ENCODE measurements at regions not wholly inside any gene's neighbourhood (a gene's known extent, or its start where the extent isn't known, plus 50 kb on each side); places are given as distances from the start of the nearest gene placed in this dataset.
"Not testable (repeated sequence)": the region's sequence is repeated elsewhere in the genome, so short reads cannot be mapped to it uniquely, and the experiment has no call there.

- DNase-seq (ENCODE audit: low read depth, low spot score); H3K4me3 ChIP-seq (ENCODE audit: low read depth, low read length); in situ Hi-C loops (cut with HindIII; ENCODE audit: low sequenced_read_pairs): not testable (repeated sequence)
These were observed 1337.6 kb downstream of the RPIA start for GRCh38 chr2:90029080-90029428.

- DNase-seq (ENCODE audit: low read depth, low spot score); H3K4me3 ChIP-seq (ENCODE audit: low read depth, low read length); in situ Hi-C loops (cut with HindIII; ENCODE audit: low sequenced_read_pairs): not testable (repeated sequence)
These were observed 1340.8 kb downstream of the RPIA start for GRCh38 chr2:90032269-90032668.

DNA sequence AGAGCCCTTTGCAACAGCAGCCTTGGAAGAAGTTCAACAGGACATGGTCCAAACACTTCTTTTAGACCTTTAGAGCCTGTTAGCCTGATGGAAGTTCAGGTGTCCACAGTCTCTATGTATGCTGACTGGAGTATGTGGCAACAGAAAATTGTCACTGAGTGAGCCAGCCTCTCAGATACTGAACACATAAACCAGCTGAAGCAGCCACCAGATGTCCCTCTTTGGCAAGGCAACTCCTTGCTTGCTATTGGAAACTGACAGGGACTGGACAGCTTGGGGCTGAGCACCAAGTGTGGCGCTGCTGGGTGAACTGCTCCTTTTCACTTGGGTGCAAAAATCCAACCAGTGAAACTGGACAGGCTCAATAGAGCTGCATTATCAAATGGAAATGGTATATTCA is 1344.9 kb downstream of the RPIA start:
- in situ Hi-C loops (cut with HindIII; ENCODE audit: low sequenced_read_pairs); H3K4me3 ChIP-seq (ENCODE audit: low read depth, low read length): not testable (repeated sequence)

GRCh38 chr2:90039093-90039492 is 1347.6 kb downstream of the RPIA start:
- DNase-seq (ENCODE audit: low read depth, low spot score); H3K4me3 ChIP-seq (ENCODE audit: low read depth, low read length); in situ Hi-C loops (cut with HindIII; ENCODE audit: low sequenced_read_pairs): not testable (repeated sequence)

More for the DNA sequence above, 1344.9 kb downstream of the RPIA start:
- DNase-seq (ENCODE audit: low read depth, low spot score): not testable (repeated sequence)

GRCh38 chr2:90047776-90048175 is 1356.3 kb downstream of the RPIA start:
- DNase-seq (ENCODE audit: low read depth, low spot score); in situ Hi-C loops (cut with HindIII; ENCODE audit: low sequenced_read_pairs); H3K4me3 ChIP-seq (ENCODE audit: low read depth, low read length): not testable (repeated sequence)

GRCh38 chr2:90052113-90052631 is 1360.7 kb downstream of the RPIA start:
- in situ Hi-C loops (cut with HindIII; ENCODE audit: low sequenced_read_pairs); DNase-seq (ENCODE audit: low read depth, low spot score); H3K4me3 ChIP-seq (ENCODE audit: low read depth, low read length): not testable (repeated sequence)

- in situ Hi-C loops (cut with HindIII; ENCODE audit: low sequenced_read_pairs): no loop called here
- H3K4me3 ChIP-seq (ENCODE audit: low read depth, low read length): no peak overlapping the region
- TF ChIP-seq CTCF (IDR thresholded peaks at IDR 0.05; ENCODE audit: low read depth, low read length): peak; percentile 19
- DNase-seq (ENCODE audit: low read depth, low spot score): no peak
These were observed 1377.9 kb downstream of the RPIA start for GRCh38 chr2:90069290-90069894.

DNA sequence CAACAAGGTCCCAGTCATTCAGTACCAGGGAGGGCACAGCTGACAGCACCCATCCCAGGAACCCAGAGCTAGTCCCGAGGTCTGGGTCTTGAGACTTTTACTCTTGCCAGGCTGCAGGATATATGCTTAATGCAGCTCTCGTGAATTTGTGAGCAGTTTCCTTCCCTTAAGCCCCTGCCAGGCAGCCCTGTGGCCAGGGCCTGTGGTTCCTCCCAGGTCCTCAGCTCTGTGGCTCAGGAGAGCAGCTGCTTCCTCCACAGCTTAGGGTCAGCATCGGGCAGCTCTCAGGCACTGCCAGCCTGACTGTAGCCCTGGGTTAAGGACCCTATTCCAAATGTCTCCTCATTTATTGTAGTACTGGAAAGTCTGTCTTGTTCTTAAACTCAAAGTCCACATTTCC is 1384.8 kb downstream of the RPIA start:
- in situ Hi-C loops (cut with HindIII; ENCODE audit: low sequenced_read_pairs): no loop called here
- no peak overlapping the region for H3K4me3 ChIP-seq (ENCODE audit: low read depth, low read length)
- TF ChIP-seq CTCF (IDR thresholded peaks at IDR 0.05; ENCODE audit: low read depth, low read length): no peak
- DNase-seq (ENCODE audit: low read depth, low spot score): no peak

GRCh38 chr2:90077948-90078347 is 1386.5 kb downstream of the RPIA start:
- H3K4me3 ChIP-seq (ENCODE audit: low read depth, low read length): no peak overlapping the region
- no peak for TF ChIP-seq CTCF (IDR thresholded peaks at IDR 0.05; ENCODE audit: low read depth, low read length)
- DNase-seq (ENCODE audit: low read depth, low spot score): no peak
- in situ Hi-C loops (cut with HindIII; ENCODE audit: low sequenced_read_pairs): no loop called here

DNA sequence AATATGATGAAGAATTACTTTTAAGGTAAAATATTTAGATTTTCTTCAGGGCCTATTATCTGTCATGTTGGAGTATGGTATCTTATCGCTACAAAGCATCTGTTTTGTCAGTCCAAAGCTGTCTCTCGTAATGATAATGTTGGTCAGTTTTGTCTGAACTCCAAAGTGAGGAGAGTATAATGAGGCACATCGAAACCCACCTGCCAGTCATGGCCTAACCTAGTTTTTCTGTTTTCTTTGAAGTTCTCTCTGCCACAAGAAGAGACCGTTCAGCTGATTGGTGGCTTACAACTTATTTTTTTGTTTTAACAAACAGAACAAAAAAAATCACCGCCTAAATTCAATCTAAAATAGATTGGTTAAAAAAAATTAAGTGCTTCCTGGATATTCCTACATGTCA is 1387.9 kb downstream of the RPIA start:
- no peak overlapping the region for H3K4me3 ChIP-seq (ENCODE audit: low read depth, low read length)
- in situ Hi-C loops (cut with HindIII; ENCODE audit: low sequenced_read_pairs): no loop called here
- DNase-seq (ENCODE audit: low read depth, low spot score): no peak
- TF ChIP-seq CTCF (IDR thresholded peaks at IDR 0.05; ENCODE audit: low read depth, low read length): no peak

DNA sequence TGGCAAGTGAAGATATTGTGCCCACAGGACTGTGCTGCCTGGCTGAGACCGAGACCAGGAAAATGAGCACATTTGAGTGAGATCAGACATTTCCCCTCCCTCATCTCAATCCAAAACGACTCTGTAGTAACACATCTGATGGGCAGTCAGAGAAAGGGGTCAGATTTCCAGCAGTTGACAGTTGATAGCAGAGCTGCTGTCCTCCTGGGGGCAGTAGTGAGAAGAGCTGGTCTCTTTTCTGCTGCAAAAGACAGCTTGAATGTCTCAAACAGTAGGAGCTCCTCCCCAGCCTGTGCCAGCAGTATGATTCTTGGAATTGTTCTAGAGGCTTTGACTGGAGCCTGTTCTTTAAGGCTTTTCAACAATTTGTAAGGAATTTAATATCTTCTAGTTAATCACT is 1396.3 kb downstream of the RPIA start:
- DNase-seq (ENCODE audit: low read depth, low spot score); H3K4me3 ChIP-seq (ENCODE audit: low read depth, low read length); in situ Hi-C loops (cut with HindIII; ENCODE audit: low sequenced_read_pairs): not testable (repeated sequence)

GRCh38 chr2:90093571-90094270 is 1402.2 kb downstream of the RPIA start:
- in situ Hi-C loops (cut with HindIII; ENCODE audit: low sequenced_read_pairs); H3K4me3 ChIP-seq (ENCODE audit: low read depth, low read length); DNase-seq (ENCODE audit: low read depth, low spot score): not testable (repeated sequence)

- DNase-seq (ENCODE audit: low read depth, low spot score); H3K4me3 ChIP-seq (ENCODE audit: low read depth, low read length); in situ Hi-C loops (cut with HindIII; ENCODE audit: low sequenced_read_pairs): not testable (repeated sequence)
These were observed 1406.1 kb downstream of the RPIA start for GRCh38 chr2:90097617-90098016.
